ENCODE measurements at regions not wholly inside any gene's neighbourhood (a gene's known extent, or its start where the extent isn't known, plus 50 kb on each side); places are given as distances from the start of the nearest gene placed in this dataset.

DNA sequence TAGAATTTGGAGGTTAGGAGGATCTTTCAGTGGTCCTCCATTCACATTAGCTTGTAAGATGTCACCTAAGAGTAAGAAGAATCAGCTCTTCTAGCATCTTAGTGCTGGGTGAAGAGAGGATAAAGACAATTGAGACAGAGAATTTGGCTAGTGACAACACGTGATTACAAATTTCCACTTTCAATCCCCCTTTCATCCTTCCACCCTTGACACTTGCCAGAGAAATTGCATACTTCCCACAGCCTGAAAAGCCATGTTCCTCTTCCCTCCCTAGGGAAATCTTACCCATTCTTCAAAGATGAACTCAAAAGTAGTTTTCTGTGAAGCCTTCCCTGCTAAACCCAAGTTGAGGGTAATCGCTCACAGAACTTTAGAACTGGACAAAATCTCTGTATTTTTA lies 282.6 kb upstream of the PTGER4 start:
- no peak for DNase-seq (ENCODE audit: low read depth)
- H3K4me3 ChIP-seq (ENCODE audit: low read depth, low read length) = no peak overlapping the region
- TF ChIP-seq, protein P1, sequence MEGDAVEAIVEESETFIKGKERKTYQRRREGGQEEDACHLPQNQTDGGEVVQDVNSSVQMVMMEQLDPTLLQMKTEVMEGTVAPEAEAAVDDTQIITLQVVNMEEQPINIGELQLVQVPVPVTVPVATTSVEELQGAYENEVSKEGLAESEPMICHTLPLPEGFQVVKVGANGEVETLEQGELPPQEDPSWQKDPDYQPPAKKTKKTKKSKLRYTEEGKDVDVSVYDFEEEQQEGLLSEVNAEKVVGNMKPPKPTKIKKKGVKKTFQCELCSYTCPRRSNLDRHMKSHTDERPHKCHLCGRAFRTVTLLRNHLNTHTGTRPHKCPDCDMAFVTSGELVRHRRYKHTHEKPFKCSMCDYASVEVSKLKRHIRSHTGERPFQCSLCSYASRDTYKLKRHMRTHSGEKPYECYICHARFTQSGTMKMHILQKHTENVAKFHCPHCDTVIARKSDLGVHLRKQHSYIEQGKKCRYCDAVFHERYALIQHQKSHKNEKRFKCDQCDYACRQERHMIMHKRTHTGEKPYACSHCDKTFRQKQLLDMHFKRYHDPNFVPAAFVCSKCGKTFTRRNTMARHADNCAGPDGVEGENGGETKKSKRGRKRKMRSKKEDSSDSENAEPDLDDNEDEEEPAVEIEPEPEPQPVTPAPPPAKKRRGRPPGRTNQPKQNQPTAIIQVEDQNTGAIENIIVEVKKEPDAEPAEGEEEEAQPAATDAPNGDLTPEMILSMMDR (IDR thresholded peaks at IDR 0.05; ENCODE audit: insufficient read depth, low read depth, low read length, missing control alignments) = no peak

DNA sequence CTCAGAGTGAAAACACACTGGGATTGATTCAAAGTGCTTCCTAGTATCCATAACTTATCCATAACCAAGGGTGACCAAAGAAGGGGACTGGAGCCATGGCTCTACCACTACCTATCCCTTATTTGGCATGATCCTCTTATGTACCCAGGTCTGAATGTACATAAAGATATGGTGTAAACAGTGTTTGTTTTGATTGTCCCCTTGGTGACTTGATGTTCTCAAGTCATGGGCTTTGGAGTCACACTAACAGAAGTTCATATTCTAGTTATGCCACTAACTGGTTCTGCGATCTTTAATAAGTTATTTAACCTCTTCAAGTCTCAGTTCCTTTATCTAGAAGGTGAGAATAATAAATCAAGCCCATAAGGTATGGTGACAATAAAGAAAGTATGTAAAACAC lies 283.4 kb upstream of the PTGER4 start:
- DNase-seq (ENCODE audit: low read depth) = no peak
- no peak overlapping the region for H3K4me3 ChIP-seq (ENCODE audit: low read depth, low read length)
- TF ChIP-seq, protein P1 (IDR thresholded peaks at IDR 0.05; ENCODE audit: insufficient read depth, low read depth, low read length, missing control alignments) = no peak

DNA sequence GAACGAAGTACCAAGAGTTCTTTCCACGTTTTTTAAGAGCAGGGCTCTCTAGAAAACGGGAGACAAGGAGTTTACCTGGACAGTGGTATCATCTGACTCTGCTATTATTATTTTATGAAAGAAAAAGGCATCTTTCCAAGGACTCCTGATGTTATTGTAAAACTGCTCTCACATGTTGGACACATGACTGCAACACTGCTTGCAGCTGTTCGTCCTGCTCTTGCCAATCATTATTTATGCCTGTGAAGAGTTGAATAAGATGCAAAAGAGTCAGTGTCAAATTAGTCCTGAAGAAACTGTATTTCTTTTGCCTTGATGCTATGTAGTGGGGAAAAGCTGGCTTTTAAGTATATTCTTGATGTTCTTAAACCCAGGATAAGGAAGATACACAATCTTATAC lies 284.5 kb upstream of the PTGER4 start:
- no peak for DNase-seq (ENCODE audit: low read depth)
- no peak overlapping the region for H3K4me3 ChIP-seq (ENCODE audit: low read depth, low read length)
- TF ChIP-seq, protein P1 (IDR thresholded peaks at IDR 0.05; ENCODE audit: insufficient read depth, low read depth, low read length, missing control alignments) = no peak

DNA sequence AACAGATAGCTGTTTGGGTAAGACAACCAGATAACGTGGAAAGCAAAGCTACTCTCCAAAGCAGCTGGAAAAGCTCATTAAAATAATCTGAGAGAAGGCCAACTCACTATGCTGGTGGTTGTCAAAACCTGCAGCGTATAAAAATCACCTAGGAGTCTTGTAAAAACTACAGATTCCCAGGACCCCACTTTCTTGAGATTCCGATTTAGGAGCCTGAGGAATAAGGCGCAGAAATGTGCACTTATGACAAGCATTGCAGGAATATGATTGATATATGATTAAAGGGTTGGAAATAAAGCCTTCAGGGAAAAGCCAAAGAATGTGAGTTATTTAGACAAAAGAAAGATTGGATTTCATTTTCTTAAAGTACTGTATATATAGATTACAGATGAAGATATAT lies 285.0 kb upstream of the PTGER4 start:
- no peak overlapping the region for H3K4me3 ChIP-seq (ENCODE audit: low read depth, low read length)
- TF ChIP-seq, protein P1 (IDR thresholded peaks at IDR 0.05; ENCODE audit: insufficient read depth, low read depth, low read length, missing control alignments) = no peak

DNA sequence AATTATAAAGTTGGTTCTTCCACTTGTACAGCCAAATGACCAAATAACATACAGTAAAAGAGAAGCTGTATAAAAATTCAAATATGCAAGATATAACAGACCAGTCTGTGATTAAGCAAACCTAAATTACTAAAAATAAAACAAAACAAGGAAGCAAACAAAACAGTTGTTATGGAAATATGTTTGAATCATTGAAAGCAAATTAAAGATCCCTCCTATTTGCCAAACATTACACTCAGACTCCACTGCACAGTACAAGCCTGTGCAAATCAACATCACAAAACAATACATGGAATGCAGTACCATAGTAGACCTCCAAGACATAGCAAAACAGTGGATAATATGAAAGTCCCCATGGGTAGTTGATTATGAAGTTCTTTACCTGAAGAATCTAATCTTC lies 288.1 kb upstream of the PTGER4 start:
- H3K4me3 ChIP-seq (ENCODE audit: low read depth, low read length) = no peak overlapping the region
- TF ChIP-seq, protein P1 (IDR thresholded peaks at IDR 0.05; ENCODE audit: insufficient read depth, low read depth, low read length, missing control alignments) = no peak
- DNase-seq (ENCODE audit: low read depth) = no peak

More for the DNA sequence above, 285.0 kb upstream of the PTGER4 start:
- no peak for DNase-seq (ENCODE audit: low read depth)

DNA sequence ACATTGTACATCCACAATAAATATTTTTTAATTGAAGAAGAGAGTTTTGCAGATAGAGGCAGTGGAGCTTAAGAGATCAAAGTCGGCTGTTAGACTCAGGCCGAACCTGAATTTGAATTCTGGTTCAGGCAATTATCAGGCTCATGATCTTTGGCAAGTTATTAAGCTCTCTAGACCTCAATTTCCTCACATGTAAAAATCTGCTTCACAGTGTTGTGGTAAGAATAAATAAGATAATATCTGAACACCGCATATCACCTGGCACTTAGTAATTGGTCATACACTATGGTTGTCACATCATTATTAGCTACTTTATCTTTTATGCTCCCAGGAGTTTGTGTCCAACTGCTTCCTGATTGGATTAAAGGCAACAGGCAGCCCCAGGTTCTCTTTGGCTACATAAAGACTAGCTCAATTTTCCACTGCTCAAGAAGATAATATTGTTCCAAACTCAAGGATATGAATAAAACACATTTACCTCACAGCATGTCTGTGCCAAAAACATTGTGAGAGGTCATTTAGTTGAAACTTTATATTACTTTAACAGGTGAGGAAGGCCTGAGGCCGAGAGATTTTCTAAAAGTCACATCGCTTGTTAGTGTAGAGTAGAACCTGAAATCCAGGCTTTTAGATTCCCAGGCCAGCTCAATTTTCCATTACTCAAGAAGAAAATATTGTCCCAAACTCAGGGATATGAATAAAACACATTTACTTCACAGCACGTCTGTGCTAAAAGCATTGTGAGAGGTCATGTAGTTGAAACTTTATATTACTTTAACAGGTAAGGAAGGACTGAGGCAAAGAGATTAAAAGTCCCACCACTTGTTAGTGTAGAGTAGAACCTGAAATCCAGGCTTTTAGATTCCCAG lies 289.2 kb upstream of the PTGER4 start:
- H3K4me3 ChIP-seq (ENCODE audit: low read depth, low read length) = no peak overlapping the region
- TF ChIP-seq, protein P1 (IDR thresholded peaks at IDR 0.05; ENCODE audit: insufficient read depth, low read depth, low read length, missing control alignments) = no peak
- no peak for DNase-seq (ENCODE audit: low read depth)

DNA sequence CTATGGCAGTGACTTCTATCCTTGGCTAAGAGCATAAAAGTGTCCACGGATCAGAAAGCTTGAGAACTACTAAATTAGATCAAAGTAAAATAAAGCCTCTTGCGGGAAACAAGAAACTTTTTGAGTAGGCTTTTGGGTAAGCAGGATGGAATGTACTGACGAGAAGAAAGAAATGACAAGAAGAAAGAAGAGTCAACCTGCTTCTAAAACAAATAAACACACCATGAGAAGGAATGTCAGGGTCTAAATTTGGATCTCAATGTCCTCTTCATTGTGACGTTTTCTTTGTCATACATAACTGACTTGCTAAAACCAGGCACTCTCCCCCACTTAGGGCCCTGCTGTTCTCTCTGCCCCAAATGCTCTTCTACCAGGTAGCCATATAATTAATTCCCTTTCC lies 290.1 kb upstream of the PTGER4 start:
- TF ChIP-seq, protein P1 (IDR thresholded peaks at IDR 0.05; ENCODE audit: insufficient read depth, low read depth, low read length, missing control alignments) = no peak
- no peak for DNase-seq (ENCODE audit: low read depth)
- no peak overlapping the region for H3K4me3 ChIP-seq (ENCODE audit: low read depth, low read length)
